Fibroblast of lung (primary cell): ENCODE measurements at regions not wholly inside any gene's neighbourhood (a gene's known extent, or its start where the extent isn't known, plus 50 kb on each side); places are given as distances from the start of the nearest gene placed in this dataset.

Experiments used
- CTCF ChIP-seq, 2 donors: IDR thresholded peaks in 1 of 2; conservative IDR thresholded peaks in 1 of 2; 1 replicate in 1 of 2; 2 replicates in 1 of 2; pipeline ENCODE4 v1.5.1; 2011 to 2012; ENCODE audit warnings: low read length in 2 of 2, control low read depth in 1 of 2, inconsistent platforms in 1 of 2, low read depth in 1 of 2, mild to moderate bottlenecking in 1 of 2
- EZH2 ChIP-seq: IDR thresholded peaks from 2 replicates; pipeline ENCODE4 v1.5.1; 2012; ENCODE audit warnings: low read length, control low read depth, mild to moderate bottlenecking; ENCODE audit errors: missing control alignments

DNA sequence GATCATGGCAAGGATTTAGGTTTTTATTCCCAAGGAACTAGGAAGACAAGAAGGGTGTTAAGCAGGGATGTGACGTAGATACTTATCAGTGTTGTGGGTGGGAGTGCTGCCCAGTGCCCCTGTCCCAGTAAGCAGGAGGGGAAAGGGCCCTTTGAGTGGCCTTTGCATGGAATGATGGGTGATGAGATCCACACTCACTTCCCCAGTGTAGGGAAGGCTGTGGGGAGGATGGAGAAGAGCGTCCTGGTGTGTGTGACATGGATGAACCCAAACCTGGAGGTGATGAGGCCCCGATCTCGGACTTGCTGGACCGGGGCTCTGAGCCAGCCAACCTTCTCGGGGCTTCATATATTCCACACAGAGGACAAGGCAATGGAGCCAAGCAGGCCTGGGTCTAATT is 610.9 kb downstream of the CDH26 start:
- TF ChIP-seq EZH2 (no peak), CTCF (conservative IDR thresholded peaks at IDR 0.05 in 1 of 2, IDR thresholded peaks at IDR 0.05 in 1 of 2; ENCODE audit: low read depth in 1 of 2, low read length in 2 of 2) (no peak)
